GM19035 (cell line): ENCODE measurements at regions not wholly inside any gene's neighbourhood (a gene's known extent, or its start where the extent isn't known, plus 50 kb on each side); places are given as distances from the start of the nearest gene placed in this dataset.
"Not testable (repeated sequence)": the region's sequence is repeated elsewhere in the genome, so short reads cannot be mapped to it uniquely, and the experiment has no call there.

Experiments used
- ATAC-seq: cut with Tn5 transposase; IDR thresholded peaks from one replicate; pipeline ENCODE4 v1.9.1; 2021; ENCODE audit not compliant: unreplicated experiment

DNA sequence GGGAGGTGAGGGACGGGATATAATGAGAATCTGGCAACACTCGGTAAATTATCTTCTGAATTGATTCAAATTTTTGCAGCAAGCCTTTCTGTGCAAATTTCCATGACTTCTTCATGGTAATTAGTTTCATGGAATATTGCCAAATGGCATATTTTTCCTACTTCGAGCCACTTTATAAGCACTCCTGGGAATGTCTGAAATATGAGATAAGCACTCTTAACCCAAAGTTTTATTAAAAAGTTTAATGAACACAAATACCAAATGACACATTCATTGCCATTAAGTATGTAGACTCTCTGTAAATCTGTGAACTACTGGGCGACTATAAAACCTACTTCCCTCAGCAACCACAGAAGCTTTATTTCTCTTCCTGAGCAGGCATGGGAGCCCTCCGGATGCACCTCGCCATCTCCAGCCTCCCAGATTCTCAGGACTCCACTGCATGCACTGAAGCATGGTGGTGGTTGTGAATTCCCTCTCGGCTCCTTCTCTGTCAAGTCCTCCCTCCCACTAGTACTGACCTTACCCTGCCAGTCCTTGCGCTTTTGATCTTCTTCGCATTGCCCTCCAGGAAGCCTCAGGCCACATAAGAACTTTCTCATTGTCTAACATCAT is 154.4 kb upstream of the RPL34 start:
- ATAC-seq, result no peak

DNA sequence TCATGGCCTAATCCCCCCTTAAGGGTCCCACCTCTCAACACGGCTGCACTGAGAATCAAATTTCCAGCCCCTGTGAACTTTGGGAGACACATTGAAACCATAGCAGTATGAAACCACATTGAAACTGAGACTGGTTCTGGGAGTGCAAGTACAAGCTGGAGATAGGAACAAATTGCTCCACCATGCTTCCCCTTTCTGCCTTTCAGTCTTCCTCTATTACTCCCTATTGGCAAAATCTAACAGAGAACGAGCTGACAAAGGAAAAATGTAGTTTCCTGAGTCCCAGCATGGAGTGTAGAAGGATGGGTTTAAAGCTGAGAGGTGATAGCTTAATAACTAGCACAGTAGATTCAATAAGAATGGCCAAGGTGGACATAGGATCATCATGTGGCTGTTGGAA is 161.7 kb upstream of the RPL34 start:
- no peak for ATAC-seq

DNA sequence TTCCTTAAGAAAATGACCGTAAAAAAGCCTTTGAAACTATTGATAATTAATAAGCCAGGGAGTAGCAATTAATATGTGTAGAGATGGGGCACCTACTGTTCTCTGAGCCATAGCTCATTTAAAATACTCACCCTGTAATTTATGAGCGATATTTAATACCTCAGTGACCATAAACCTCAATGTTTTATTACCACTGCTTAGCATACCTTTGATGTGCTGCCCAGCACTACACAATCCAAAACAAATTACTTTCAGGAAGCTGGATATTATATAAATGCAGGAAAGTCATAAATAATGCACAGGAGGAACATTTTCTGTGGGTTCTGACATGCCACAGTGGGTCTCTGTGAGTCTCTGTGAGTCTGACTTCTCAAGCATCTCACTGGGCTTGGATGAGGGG is 166.1 kb upstream of the RPL34 start:
- ATAC-seq, result no peak

DNA sequence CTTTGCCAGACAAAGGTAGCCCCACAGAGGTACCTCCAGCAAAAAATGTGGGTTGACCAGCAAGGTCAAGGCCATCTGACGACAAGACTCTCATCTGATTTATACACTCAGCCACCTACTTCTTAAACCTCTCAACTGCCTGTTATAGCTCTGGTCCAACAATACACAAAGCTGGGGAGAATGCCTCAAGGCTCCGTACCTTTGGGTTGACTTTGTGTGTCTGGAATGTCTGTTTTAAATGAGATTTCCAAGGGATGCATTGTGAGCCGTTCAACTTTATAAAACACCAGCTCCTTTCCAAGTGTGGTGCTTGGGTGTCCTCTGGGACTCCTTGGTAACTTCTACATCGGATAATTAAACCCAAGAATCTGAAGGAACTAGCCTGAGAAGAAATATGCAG is 167.0 kb upstream of the RPL34 start:
- no peak for ATAC-seq

DNA sequence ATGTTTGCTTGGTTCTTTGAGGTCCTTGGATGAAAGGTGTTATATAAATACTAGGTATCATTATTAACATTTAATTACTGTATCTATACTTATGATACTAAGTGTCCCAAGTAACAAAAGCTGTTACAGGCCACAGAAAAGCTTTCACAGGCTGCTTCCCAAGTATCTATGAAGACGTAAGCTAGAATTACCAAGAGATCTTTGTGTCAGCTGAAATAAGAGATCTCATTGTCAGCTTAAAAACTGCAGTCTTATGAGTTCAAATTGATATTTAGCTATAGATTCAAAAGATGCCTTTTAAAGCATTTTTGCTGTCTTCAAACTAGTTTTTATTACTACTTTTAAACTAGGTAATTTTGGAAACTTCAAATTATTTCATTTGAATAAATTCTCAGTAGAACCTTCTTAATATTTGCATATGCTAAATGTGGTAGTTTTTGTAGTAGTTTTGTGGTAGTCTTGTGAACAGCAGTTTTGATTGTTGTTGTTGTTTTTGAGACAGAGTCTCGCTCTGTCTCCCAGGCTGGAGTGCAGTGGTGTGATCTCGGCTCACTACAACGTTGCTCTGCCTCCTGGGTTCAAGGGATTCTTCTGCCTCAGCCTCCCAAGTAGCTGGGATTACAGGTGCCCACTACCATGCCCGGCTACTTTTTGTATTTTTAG is 170.0 kb upstream of the RPL34 start:
- peak; percentile 83 for ATAC-seq

DNA sequence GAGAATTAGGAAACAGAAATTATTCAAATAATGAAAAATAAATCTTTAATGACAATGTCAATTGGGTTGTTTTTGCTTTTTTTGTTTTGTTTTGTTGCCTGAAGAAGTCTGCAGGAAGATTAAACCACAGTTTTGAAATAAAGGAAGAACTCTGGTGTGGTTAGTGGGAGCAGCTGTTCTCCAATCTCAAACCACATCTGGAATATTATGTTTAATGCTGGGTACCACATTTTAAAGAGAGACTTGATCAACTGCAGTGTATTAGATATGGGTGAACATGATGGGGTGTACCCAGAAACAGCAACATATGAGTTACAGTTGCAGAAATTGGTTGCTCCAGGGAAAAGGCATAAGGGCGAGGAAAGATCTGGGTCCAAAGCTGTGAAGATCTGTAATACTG is 171.2 kb upstream of the RPL34 start:
- no peak for ATAC-seq

DNA sequence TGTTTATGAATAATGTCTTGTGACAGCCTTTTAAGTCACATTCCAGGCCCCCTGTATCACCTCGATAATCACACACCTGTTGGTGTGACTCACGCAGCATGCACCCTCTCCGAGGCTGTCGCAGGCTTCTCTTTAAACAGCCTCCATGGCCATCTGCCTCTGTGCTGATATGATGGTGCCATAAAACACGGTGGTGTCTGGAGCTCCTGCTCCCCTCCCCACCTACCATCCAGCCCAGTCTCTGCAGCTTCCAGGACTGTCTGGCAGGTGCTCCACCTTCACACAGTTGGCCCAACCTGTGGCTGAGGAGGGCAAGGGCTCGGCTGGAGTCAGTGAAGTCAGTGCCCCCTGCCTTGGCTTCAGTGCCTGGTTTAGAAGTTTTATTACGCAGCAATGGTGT is 173.8 kb upstream of the RPL34 start:
- no peak for ATAC-seq

DNA sequence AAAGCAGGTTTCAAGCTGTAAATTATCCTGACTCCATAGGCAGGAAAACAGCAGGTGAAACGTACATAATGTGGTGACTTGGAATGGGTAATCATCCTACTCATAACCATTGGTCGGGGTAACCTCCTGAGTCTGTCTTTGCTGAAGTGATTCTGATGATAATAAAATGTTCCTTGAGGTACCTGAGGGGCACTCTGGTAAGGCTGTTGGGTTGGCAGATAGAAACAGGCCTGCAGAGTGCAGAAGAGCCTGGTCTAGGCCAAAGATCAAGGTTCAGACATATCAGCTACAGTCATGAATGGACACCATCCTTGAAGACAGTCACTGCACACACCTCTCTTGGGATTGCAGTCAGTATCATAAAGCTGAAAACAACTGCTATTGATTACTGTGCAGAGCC is 174.7 kb upstream of the RPL34 start:
- no peak for ATAC-seq

DNA sequence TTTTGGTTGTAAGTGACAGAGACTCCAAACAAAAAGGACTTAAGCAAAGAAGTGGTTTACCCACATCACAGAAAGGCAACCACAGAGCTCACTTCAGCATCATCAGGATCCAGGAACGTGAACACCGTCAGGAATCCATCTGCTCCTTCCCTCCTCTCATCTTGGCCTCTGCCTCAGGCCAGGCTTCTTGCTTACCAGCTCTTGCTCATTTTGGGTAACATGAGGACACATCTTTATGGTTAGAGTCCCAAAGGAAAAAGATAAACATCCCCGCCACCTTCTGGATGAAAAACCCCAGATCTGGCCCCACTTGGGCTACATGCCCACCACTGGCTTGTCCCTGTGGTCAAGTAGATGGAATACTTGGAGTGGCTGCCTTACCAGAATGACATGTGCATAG is 176.8 kb upstream of the RPL34 start:
- no peak for ATAC-seq

DNA sequence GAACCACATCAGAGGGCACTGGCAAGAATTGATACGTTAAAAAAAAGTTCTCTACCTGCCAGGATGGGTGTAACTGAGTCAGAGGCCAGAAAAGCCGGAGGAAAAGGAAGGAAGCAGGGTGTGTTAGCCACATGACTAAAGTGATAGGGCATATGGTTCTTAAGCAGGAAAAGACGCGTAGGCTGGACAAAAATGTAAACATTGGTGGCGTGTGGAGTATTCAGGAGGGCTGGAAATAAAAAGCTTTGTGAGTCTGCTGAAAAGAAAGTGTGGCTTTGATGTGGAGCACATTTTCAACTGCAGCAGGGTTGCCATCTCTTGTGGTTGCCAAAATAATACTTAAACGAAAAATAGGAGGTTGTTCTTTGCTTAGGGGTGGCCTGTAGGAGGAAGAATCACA is 186.5 kb upstream of the RPL34 start:
- ATAC-seq, result no peak

DNA sequence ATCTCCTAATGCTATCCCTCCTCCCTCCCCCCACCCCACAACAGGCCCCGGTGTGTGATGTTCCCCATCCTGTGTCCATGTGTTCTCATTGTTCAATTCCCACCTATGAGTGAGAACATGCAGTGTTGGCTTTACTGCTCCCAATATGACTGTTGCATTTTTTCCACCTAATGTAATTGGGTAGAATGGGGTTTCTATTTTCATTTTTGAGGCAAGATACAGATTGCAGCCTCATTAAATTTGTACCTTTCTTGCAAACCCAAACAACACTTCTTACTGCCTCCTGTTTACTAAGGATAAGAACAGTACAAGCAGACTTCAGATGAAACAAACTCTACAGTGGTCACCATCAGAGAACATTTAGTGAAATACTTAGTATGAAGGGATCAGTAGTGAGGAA is 187.0 kb upstream of the RPL34 start:
- ATAC-seq, result not testable (repeated sequence)

DNA sequence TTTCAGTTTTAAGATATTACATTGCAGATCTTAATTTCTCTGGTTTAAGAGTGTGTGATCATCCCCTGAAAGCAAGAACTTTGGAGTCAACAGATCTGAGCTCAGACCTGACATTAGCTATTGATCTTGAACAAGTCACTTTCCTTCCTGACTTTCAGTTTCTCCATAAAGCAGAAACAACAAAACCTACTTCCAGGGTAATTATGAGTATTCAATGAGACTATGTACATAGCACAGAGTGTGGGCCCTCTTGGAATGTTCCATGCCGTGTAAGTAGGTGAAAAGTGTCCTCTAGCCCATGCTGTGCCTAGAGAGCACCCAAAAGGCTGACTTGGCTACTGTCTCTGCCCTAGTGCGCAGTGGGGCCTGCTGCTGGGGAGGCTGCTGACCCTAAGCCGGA is 188.0 kb upstream of the RPL34 start:
- no peak for ATAC-seq

DNA sequence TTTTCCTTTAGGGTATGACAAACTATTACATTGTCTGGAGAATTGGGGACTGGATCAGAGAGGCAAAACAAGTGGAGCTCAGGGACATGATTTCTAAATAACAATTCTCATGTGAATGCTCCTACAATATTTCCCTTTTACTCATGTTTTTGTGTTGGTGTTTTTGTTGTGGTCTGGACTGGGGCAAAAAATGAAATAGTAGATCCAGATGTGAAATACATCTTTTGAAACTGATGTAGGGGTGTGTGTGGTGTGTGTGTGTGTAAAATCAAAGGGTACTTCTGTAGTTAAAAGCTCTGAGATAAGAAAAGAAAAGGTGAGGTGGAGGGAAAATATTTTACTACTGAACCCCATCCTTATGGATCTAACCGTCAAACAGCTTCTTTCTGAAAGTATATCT is 188.4 kb upstream of the RPL34 start:
- ATAC-seq, result no peak

DNA sequence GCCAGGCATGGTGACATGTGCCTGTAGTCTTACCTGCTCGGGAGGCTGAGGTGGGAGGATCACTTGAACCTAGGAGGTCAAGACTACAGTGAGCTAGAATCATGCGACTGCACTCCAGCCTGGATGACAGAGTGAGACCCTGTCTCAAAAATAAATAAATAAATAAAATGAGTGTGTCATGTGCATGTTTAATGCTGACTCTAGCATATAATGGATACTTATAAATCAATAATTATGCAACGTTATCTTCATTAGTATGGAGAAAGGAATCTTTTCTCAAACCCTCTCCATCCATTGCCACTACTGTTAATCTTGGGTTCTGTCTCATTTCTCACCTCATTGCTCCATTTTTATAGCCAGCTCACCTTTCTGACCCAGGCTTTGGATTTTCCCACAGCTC is 189.5 kb upstream of the RPL34 start:
- ATAC-seq, result no peak

DNA sequence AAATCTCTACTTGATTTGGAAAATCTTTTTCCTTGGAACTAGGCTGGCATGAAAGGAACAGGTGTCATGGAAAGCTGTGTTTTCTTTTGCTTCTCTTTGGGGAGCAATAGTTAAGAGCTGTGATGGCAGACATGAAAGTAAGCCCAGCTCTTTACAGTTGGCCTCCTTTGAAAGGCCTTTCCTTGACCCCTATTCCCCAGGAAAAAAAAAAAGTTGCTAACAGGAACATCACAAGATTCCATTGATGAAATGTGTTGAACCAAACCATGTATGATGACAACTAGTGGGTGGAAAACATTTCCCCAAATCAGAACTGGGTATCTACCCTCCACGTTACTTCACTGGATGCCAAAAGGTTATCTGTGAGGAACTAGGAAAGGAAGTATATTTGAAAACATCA is 190.7 kb upstream of the RPL34 start:
- no peak for ATAC-seq

DNA sequence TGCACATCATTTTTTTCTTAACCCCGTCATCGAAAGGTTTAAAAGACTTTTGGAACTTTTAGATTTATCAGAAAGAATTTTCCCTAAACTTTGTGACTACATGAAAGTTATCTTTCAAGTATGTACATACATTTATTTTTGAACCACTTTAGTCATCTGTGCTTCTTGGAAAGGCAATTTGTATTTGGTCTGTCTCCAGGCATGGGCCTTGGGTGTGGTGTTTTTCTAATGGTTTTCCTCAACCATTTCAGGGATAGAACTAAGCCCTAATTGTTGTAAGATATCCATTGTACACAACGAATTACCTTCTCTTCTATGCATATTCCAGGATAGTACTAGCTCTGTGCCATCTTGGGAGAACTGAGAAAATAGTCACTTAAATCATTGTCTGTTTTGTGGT is 191.5 kb upstream of the RPL34 start:
- no peak for ATAC-seq

DNA sequence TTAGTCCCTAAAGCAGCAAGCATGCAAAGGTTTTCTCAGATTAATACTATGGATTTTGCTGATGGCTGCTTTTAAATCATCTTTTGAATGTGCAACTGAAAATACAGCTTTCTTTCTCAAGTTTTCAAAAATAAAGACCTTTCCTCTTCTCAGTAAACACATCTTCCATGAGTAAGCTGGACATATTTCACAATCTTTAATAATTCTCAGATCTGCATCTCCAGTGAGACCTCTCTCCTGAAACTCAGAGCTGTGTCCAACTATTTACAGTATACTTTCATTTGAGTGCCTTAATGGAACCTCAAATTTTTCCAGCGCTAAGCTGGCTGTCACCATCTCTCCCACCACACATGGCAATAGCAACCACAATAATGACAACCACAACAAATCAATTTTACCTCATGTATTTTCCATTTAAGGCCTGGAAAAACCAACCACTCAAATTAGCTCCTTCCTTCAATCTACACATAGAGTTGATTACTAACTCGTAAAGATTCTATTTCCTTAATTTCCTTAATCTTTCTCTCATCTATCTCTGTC is 192.4 kb upstream of the RPL34 start:
- ATAC-seq, result no peak

DNA sequence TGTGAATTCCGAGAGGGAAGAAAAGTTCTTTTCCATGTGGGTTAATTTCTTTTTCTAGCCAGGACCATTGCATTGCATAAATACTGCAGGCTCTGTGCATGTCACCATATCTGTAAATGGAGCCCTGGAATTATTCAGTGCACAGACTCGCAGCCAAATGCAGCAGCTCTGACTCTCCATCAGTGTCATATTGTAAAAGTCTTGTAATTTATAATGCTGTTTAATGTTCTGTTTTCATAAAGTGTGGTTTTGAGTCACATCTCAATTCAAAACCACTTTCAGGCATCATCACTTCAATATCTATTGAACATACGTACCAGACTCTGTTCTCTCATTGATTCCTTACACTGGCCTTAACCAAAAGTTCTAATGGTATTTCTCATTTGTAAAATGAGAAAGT is 193.9 kb upstream of the RPL34 start:
- no peak for ATAC-seq

DNA sequence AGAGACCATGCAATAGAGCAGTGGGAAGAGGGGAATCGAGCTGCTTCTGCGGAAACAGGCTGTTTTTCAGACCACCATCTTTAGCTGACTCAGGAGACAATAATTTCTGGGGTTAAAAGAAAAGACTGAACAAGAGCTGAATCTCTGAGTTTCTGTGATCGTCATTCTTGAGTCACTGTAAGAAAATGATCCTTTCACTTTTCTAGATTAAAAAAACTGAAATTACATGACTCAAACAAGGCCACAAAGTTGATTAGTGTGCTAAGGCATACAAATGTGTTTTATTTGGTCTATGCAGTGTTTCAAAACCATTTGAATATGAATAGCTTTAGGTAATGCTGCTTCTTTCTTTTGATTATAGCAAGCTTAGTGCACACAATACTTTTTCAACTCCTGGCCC is 194.4 kb upstream of the RPL34 start:
- no peak for ATAC-seq

DNA sequence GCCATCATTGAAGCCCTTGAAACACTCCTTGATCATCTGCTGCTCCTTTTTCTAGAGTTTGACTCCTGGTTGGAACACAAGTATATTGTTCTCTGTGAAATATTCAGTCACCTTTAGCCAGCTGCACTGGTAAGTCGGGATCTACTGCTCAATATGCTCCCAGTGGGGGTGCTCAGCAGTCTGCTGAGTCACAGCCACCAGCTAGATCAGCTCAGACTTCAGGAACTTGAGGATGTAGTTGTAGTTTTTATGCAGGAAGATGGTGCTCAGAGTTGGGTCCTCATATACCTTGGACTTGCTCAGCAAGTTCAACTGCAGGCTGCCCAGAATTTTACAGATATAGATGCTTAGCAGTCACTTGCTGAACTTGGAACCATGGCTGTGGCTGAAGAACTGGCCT is 202.5 kb upstream of the RPL34 start:
- no peak for ATAC-seq

DNA sequence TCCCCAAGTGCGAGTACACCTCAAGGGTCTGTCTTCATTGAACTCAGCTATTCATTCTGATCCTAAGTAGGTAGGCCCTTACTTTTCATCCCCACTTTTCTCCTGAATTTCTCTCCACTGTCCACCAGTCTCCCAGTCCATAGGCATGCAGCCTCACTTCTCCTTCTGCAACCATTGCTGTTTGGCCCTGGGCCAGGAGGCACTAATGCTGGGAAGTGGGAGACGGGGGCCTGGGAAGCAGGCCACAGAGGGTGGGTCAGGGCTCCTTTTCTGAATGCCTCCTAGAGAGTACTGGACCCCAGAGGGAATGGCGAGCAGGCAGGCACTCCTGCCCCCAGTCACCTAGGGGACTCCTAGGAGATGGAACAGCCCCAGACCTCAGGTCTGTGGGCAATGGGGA is 203.5 kb upstream of the RPL34 start:
- no peak for ATAC-seq

DNA sequence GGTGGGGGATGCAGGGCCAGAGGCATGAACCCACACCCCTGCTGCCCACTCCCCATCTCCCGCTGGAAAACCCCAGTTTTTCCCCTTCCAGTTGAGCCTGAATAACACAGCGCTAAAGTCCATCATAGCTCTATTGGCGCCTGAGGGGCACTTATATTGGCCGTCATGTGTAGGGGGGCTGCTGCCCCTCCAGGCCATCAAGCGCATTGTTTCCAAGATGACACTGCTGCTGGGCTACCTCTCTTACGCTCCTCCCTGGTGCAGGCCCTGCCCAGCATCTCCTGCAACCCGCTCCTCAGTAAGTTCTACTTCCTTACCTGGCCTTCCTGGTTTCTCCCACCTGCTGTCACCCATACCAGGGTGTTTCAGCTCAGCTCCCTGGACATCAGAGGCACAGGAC is 205.0 kb upstream of the RPL34 start:
- ATAC-seq, result no peak

DNA sequence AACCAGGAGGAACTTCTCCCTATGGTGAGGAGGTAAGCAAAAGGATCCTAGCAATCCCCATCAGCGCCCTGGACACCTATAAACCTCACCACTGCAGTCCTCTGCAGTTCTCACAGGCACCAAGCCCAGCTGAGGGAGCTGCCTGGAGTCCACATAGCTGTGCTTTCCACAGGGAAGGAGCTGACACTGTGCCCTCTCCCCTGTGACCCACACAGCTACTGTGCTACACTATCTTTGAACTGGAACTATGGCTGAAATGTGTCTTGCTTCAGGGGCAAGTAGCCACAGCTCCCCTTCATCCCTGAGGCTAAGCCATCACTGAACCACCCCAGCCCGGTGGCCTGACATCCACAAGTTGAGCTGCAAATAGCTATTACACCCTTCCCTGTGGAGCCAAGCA is 208.5 kb upstream of the RPL34 start:
- no peak for ATAC-seq
